CD4-positive, alpha-beta memory T cell (primary cell): ENCODE measurements at regions not wholly inside any gene's neighbourhood (a gene's known extent, or its start where the extent isn't known, plus 50 kb on each side); places are given as distances from the start of the nearest gene placed in this dataset.

ENCODE experiments used
- CTCF ChIA-PET: fragments of 350-600 bp; sonication (Branson Sonifier 250); formaldehyde crosslinking; loops from one replicate; lab custom pipeline; 2021; ENCODE audit warnings: inconsistent platforms; ENCODE audit not compliant: partially characterized antibody; lab: Charles Lee
- POLR2A ChIA-PET: fragments of 350-600 bp; sonication (Branson Sonifier 250); formaldehyde crosslinking; loops from one replicate; lab custom pipeline; 2021; ENCODE audit not compliant: partially characterized antibody; lab: Charles Lee
- DNase-seq, 5 donors: peaks; one replicate each; pipeline versions ENCODE4 v3.0.0 to v3.0.0-alpha.2; 2020 to 2022; ENCODE audit warnings: mixed read lengths in 1 of 5
- H3K27ac ChIP-seq: one replicate; pipeline ENCODE4 v1.7.0; 2013; ENCODE audit warnings: low read depth, low read length
- H3K27me3 ChIP-seq: 2 replicates; pipeline ENCODE4 v1.7.0; 2013; ENCODE audit warnings: mild to moderate bottlenecking, low read length, moderate library complexity; ENCODE audit not compliant: insufficient read depth
- H3K36me3 ChIP-seq: 2 replicates; pipeline ENCODE4 v1.7.0; 2013; ENCODE audit warnings: mild to moderate bottlenecking, low read length, moderate library complexity; ENCODE audit not compliant: insufficient read depth
- H3K4me1 ChIP-seq: 2 replicates; pipeline ENCODE4 v1.7.0; 2013; ENCODE audit warnings: mild to moderate bottlenecking, low read length, moderate library complexity; ENCODE audit not compliant: insufficient read depth
- H3K4me3 ChIP-seq, 2 donors: one replicate each; pipeline ENCODE4 v1.7.0; 2013; ENCODE audit warnings: low read length in 2 of 2, mild to moderate bottlenecking in 1 of 2
- H3K9me3 ChIP-seq, 2 donors: one replicate each; pipeline ENCODE4 v1.7.0; 2013; ENCODE audit warnings: low read length in 2 of 2, control low read depth in 1 of 2; ENCODE audit not compliant: control insufficient read depth in 1 of 2
- H3K27ac Mint-ChIP-seq, 7 donors: one replicate each; pipeline ENCODE4 v1.8.0; 2020 to 2021; ENCODE audit warnings: mixed read lengths in 7 of 7, mild to moderate bottlenecking in 6 of 7, inconsistent platforms in 3 of 7, moderate library complexity in 3 of 7
- H3K27me3 Mint-ChIP-seq, 2 donors: one replicate each; pipeline ENCODE4 v1.8.0; 2020 to 2021; ENCODE audit warnings: mixed read lengths in 2 of 2
- H3K36me3 Mint-ChIP-seq, 2 donors: one replicate each; pipeline ENCODE4 v1.8.0; 2020 to 2021; ENCODE audit warnings: mixed read lengths in 2 of 2, inconsistent platforms in 1 of 2, mild to moderate bottlenecking in 1 of 2
- H3K4me1 Mint-ChIP-seq, 4 donors: one replicate each; pipeline ENCODE4 v1.8.0; 2020 to 2021; ENCODE audit warnings: mixed read lengths in 4 of 4, mild to moderate bottlenecking in 1 of 4
- H3K4me3 Mint-ChIP-seq, 8 donors: one replicate each; pipeline ENCODE4 v1.8.0; 2020 to 2021; ENCODE audit warnings: mixed read lengths in 8 of 8, mild to moderate bottlenecking in 7 of 8, moderate library complexity in 6 of 8, inconsistent platforms in 3 of 8
- H3K9me3 Mint-ChIP-seq, 8 donors: one replicate each; pipeline ENCODE4 v1.8.0; 2020 to 2021; ENCODE audit warnings: mixed read lengths in 8 of 8, mild to moderate bottlenecking in 5 of 8, inconsistent platforms in 3 of 8, moderate library complexity in 1 of 8
- intact Hi-C: fragments of 100-400 bp; cut with micrococcal nuclease; formaldehyde crosslinking; loops from one replicate; pipeline ENCODE4 v1.15.1; 2023

DNA sequence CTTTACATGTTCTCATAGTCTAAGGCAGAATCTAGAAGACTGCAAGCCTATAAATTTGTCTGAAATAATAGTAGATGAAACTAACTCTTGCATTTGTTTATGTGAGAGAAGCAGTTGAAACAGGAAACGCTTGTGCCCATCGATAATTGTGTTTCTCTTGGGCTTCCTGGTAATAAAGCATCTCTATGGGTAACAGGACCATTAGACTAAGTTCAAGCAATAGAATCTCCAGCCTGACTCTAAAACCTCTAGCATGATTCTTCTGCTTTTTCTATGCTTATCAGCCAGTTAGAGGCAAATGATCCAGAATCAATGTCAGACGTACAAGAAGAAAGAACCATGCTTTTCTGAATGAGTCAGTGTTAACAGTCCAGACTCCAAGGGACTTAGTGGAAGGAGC, 1734.4 kb downstream of the LRRC4C start:
- Histone ChIP-seq H3K4me3 (no peak overlapping the region), H3K27ac (no peak overlapping the region), H3K27me3 (no peaks in the 10 kb centered on the region), H3K36me3 (no peaks in the 10 kb centered on the region), H3K9me3 (no peaks in the 10 kb centered on the region), H3K4me1 (no peaks in the 10 kb centered on the region)
- Mint-ChIP-seq H3K9me3 (peaks cover 3 to 15% (median 7%) of the 10 kb centered on the region in 8 donors), H3K27ac (no peak overlapping the region), H3K4me3 (no peak overlapping the region), H3K4me1 (no peaks in the 10 kb centered on the region), H3K27me3 (no peaks in the 10 kb centered on the region), H3K36me3 (no peaks in the 10 kb centered on the region)
- intact Hi-C loops, result no loop called here
- DNase-seq, result no peak
- CTCF ChIA-PET, result no interaction called here
- POLR2A ChIA-PET, result no interaction called here

DNA sequence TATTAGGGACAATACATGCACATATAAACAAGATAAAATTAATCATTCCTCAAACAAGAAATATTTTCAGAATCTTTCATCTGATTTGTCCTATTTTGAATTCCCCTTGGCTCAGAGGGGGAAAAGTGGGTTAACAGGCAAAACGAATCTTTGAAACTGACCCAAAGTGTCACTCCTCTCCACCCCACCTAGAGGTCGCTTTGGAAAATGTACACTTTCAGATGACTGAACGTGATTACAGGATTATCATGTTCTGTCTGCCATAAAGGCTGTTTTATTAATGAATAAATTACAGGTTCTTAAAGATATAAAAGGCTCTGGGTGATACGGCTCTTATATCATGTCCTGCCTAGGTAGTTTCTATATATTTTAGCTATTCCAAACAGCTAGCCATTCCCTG, 1735.0 kb downstream of the LRRC4C start:
- intact Hi-C loops, result no loop called here
- H3K27ac Mint-ChIP-seq, result no peak overlapping the region

DNA sequence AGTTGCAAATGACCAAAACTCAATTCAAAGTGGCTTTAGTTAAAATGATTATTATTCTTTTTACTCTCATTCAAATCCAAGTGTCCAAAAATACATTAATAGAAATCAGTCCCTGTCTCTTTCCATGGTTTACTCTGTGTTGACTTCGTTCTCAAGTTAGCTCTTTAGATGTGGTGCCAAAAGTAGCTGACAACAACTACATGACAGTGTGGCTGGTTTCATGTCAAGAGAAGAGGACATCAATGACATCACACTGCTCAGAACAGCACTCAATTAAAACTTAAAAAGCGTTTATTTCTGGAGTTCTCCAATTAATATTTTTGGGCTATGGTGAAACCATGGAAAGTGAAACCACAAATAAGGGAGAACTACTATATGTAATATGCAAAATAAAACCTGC, 1746.9 kb downstream of the LRRC4C start:
- H3K4me1 Mint-ChIP-seq, result no peaks in the 10 kb centered on the region
- ChIA-PET POLR2A (interaction anchor here (0.6 kb wide), 1 partner anchor 1803 kb away, joined by 3 read pairs; no protein-coding TSS in a partner anchor), CTCF (no interaction called here)
- H3K4me1 ChIP-seq, result no peaks in the 10 kb centered on the region
- H3K9me3 ChIP-seq, result no peaks in the 10 kb centered on the region
- intact Hi-C loops, result no loop called here
- no peak for DNase-seq
- H3K27me3 Mint-ChIP-seq, result no peaks in the 10 kb centered on the region
- no peak overlapping the region for H3K27ac ChIP-seq
- no peaks in the 10 kb centered on the region for H3K27me3 ChIP-seq
- H3K36me3 ChIP-seq, result no peaks in the 10 kb centered on the region
- peaks cover 0 to 25% (median 11%) of the 10 kb centered on the region in 8 donors for H3K9me3 Mint-ChIP-seq
- H3K27ac Mint-ChIP-seq, result no peak overlapping the region
- no peak overlapping the region for H3K4me3 Mint-ChIP-seq
- H3K4me3 ChIP-seq, result no peak overlapping the region
- H3K36me3 Mint-ChIP-seq, result no peaks in the 10 kb centered on the region

More for the DNA sequence above, 1735.0 kb downstream of the LRRC4C start:
- H3K27me3 Mint-ChIP-seq, result no peaks in the 10 kb centered on the region
- Histone ChIP-seq H3K36me3 (no peaks in the 10 kb centered on the region), H3K9me3 (no peaks in the 10 kb centered on the region), H3K27me3 (no peaks in the 10 kb centered on the region), H3K4me3 (no peak overlapping the region), H3K27ac (no peak overlapping the region), H3K4me1 (no peaks in the 10 kb centered on the region)
- ChIA-PET POLR2A (no interaction called here), CTCF (no interaction called here)
- H3K4me3 Mint-ChIP-seq, result no peak overlapping the region
- H3K4me1 Mint-ChIP-seq, result no peaks in the 10 kb centered on the region
- DNase-seq, result no peak
- H3K9me3 Mint-ChIP-seq, result peaks cover 3 to 13% (median 7%) of the 10 kb centered on the region in 8 donors
- no peaks in the 10 kb centered on the region for H3K36me3 Mint-ChIP-seq

DNA sequence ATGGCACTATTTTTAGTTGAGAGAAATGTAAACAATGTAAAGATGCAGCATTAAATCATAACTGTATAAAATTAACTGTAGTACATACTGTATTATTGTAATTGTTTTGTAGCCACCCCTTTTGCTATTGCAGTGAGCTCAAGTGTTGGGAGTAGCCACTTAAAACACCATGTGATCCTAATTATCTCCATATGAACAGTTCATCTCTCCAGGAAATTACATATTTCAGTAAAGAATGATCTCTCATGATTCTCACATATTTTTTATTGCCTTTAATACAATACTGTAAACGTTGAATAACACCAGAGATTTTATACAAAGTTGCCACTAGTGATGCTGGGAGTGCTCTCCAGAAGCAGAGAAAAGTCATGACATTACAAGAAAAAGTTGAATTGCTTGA, 1768.6 kb downstream of the LRRC4C start:
- Mint-ChIP-seq H3K9me3 (peaks cover 0 to 17% (median 5%) of the 10 kb centered on the region in 8 donors), H3K4me1 (no peaks in the 10 kb centered on the region), H3K4me3 (no peak overlapping the region), H3K36me3 (no peaks in the 10 kb centered on the region), H3K27ac (no peak overlapping the region), H3K27me3 (no peaks in the 10 kb centered on the region)
- Histone ChIP-seq H3K36me3 (no peaks in the 10 kb centered on the region), H3K27me3 (no peaks in the 10 kb centered on the region), H3K27ac (no peak overlapping the region), H3K9me3 (no peaks in the 10 kb centered on the region), H3K4me1 (no peaks in the 10 kb centered on the region), H3K4me3 (no peak overlapping the region)
- DNase-seq, result no peak
- intact Hi-C loops, result no loop called here
- CTCF ChIA-PET, result no interaction called here
- POLR2A ChIA-PET, result no interaction called here

DNA sequence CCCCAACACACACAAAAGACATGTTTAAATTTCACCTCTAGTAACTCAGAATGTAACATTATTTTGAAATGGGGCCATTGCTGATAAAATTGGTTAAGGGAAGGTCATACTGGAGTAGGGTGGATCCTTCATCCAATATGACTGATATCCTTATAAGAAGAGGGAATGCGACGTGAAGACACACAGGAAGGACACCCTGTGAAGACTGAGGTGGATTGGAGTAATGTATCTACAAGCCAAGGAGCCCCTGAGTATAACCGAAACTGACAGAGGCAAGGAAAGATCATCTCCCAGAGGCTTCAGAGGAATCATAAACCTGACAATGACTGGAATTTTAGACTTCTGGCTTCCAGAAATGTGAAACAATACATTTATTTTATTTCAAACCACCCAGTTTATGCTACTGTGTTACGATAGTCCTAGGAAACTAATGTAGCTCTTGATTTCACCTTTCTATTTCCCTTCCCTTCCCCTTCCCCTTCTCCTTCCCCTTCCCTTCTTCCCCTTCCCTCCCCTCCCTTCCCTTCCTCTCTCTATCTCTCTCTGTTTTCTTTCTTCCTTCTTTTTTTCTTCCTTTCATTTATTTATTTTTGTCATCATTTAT, 1775.4 kb downstream of the LRRC4C start:
- H3K4me1 Mint-ChIP-seq, result no peaks in the 10 kb centered on the region
- H3K4me3 Mint-ChIP-seq, result no peak overlapping the region
- intact Hi-C loops, result no loop called here
- no peak overlapping the region for H3K27ac Mint-ChIP-seq
- H3K27me3 Mint-ChIP-seq, result no peaks in the 10 kb centered on the region
- ChIA-PET POLR2A (no interaction called here), CTCF (no interaction called here)
- Histone ChIP-seq H3K4me3 (no peak overlapping the region), H3K36me3 (no peaks in the 10 kb centered on the region), H3K4me1 (no peaks in the 10 kb centered on the region), H3K27ac (no peak overlapping the region), H3K9me3 (no peaks in the 10 kb centered on the region), H3K27me3 (no peaks in the 10 kb centered on the region)
- DNase-seq, result no peak
- no peaks in the 10 kb centered on the region for H3K36me3 Mint-ChIP-seq
- peaks cover 2 to 24% (median 9%) of the 10 kb centered on the region in 8 donors for H3K9me3 Mint-ChIP-seq

DNA sequence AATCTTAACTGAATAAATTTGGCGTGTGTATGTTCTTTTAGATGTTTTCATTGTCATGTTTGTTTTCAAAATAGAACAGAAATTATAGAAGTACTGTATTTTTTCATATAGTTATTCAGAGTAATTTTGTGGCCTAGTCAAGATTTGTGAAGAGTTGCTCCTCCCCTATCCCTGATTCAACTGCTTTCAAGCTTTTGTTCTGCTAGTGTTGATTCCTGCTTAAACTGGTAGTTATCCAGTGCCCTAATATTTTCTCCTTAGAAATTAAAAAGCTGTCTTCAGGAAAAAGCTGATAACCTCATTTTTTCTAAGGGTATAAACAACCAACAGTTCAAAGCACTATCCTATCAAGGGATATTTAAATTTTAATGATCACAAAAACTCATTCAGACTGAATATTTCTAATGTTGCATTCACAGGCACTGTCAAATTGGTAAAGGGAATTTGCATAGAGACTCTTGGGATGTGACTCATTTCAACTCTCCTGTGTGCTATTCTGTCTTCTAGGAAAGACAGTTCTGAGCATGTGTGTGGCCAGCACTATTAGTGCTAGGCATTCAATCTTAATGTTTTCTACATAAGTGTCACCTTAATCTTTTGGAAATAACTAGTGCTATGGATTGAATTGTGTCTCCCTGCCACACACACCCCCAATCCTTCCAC, 1776.0 kb downstream of the LRRC4C start:
- no peaks in the 10 kb centered on the region for H3K9me3 ChIP-seq
- Mint-ChIP-seq H3K4me1 (no peaks in the 10 kb centered on the region), H3K4me3 (no peak overlapping the region), H3K9me3 (peaks cover 2 to 24% (median 9%) of the 10 kb centered on the region in 8 donors), H3K36me3 (no peaks in the 10 kb centered on the region), H3K27me3 (no peaks in the 10 kb centered on the region), H3K27ac (no peak overlapping the region)
- no peak overlapping the region for H3K4me3 ChIP-seq
- DNase-seq, result no peak
- no peaks in the 10 kb centered on the region for H3K4me1 ChIP-seq
- ChIA-PET CTCF (no interaction called here), POLR2A (no interaction called here)
- intact Hi-C loops, result no loop called here
- no peaks in the 10 kb centered on the region for H3K36me3 ChIP-seq
- H3K27me3 ChIP-seq, result no peaks in the 10 kb centered on the region
- no peak overlapping the region for H3K27ac ChIP-seq

DNA sequence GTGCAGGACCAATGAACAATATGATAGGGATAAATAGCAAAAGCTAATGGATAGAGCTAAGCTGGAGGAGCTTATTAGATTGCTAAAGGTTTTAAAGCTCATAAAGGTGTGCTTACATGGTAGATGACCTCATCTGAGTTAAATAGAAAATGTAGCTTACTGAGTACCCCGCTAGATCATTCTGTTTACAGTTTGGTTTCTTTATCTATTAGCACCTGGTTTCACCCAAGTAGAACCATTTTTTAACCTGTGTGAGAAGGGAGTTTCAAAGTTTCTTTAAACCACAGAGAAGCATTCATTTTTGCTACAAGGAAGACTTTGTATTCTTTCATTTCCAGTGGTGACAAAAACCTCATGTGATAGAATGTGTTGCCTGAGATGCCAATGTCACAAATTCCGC, 1778.0 kb downstream of the LRRC4C start:
- intact Hi-C loops, result no loop called here
- no peak overlapping the region for H3K27ac Mint-ChIP-seq
- no peaks in the 10 kb centered on the region for H3K27me3 Mint-ChIP-seq
- DNase-seq, result no peak
- no peaks in the 10 kb centered on the region for H3K27me3 ChIP-seq
- H3K36me3 ChIP-seq, result no peaks in the 10 kb centered on the region
- CTCF ChIA-PET, result no interaction called here
- no peak overlapping the region for H3K4me3 ChIP-seq
- POLR2A ChIA-PET, result no interaction called here
- H3K9me3 ChIP-seq, result no peaks in the 10 kb centered on the region
- H3K9me3 Mint-ChIP-seq, result peaks cover under 1 to 24% (median 8%) of the 10 kb centered on the region in 8 donors
- no peaks in the 10 kb centered on the region for H3K36me3 Mint-ChIP-seq
- H3K4me1 Mint-ChIP-seq, result no peaks in the 10 kb centered on the region
- no peaks in the 10 kb centered on the region for H3K4me1 ChIP-seq
- no peak overlapping the region for H3K27ac ChIP-seq
- H3K4me3 Mint-ChIP-seq, result no peak overlapping the region
